A549 (cell line): ENCODE measurements at regions not wholly inside any gene's neighbourhood (a gene's known extent, or its start where the extent isn't known, plus 50 kb on each side); places are given as distances from the start of the nearest gene placed in this dataset.

Experiments used
- ATAC-seq, 2 experiments: fragments of 200-7000 bp in 1 of 2; fragments of >200 bp in 1 of 2; cut with Nextera tagmentation in 1 of 2; cut with Tn5 transposase in 1 of 2; 3 replicates each; pipeline versions ENCODE4 v1.8.0 to v1.9.1; 2018 to 2020; ENCODE audit warnings: mild to moderate bottlenecking in 1 of 2, moderate library complexity in 1 of 2
- CTCF ChIA-PET: fragments of 300-600 bp; sonication (Branson Sonifier 250); formaldehyde crosslinking; extraction: SDS; loops from one replicate; lab custom pipeline; 2021; ENCODE audit warnings: antibody characterized with exemption, inconsistent platforms; lab: Yijun Ruan, JAX
- POLR2A ChIA-PET: fragments of 350-600 bp; formaldehyde crosslinking; extraction: SDS; loops from one replicate; lab custom pipeline; 2021; ENCODE audit warnings: antibody characterized with exemption, inconsistent platforms; lab: Yijun Ruan, JAX
- DNase-seq, 2 experiments: peaks; one replicate each; pipeline versions ENCODE4 v3.0.0 to v3.0.0-alpha.2; 2011 to 2016; ENCODE audit warnings: low read depth in 1 of 2, low spot score in 1 of 2
- FAIRE-seq: peaks from 2 replicates; lab custom pipeline; 2011; peaks lifted over from hg19 to GRCh38; lab: Jason Lieb, UNC
- H3K27ac ChIP-seq, 2 experiments: fragments of >200 bp; sonication (Bioruptor Twin); formaldehyde crosslinking; 3 replicates each; pipeline ENCODE4 v1.5.1; 2016 to 2017
- H3K4me1 ChIP-seq: fragments of >200 bp; sonication (Bioruptor Twin); formaldehyde crosslinking; 3 replicates; pipeline ENCODE4 v1.6.1; 2016
- H3K4me2 ChIP-seq: fragments of >200 bp; sonication (Bioruptor Twin); formaldehyde crosslinking; 3 replicates; pipeline ENCODE4 v1.6.1; 2016
- H3K4me3 ChIP-seq: fragments of >200 bp; sonication (Bioruptor Twin); formaldehyde crosslinking; 3 replicates; pipeline ENCODE4 v1.5.1; 2016
- H3K9me3 ChIP-seq: fragments of >200 bp; sonication (Bioruptor Twin); formaldehyde crosslinking; 3 replicates; pipeline ENCODE4 v1.6.1; 2016
- CBX2 ChIP-seq: fragments of 200-600 bp; sonication (generic); IDR thresholded peaks from 2 replicates; pipeline ENCODE4 v1.6.1; 2016; ENCODE audit warnings: low read depth, mild to moderate bottlenecking, borderline replicate concordance
- CBX8 ChIP-seq: fragments of 200-600 bp; sonication (generic); IDR thresholded peaks from 2 replicates; pipeline ENCODE4 v1.6.1; 2016
- CHD2 ChIP-seq: fragments of 150-350 bp; IDR thresholded peaks from 2 replicates; pipeline ENCODE4 v1.6.1; 2014; ENCODE audit warnings: low read length; ENCODE audit not compliant: partially characterized antibody
- FOSB ChIP-seq: fragments of 250-450 bp; sonication (Bioruptor Pico); IDR thresholded peaks from 2 replicates; pipeline ENCODE4 v1.5.0; 2020; ENCODE audit warnings: mild to moderate bottlenecking, moderate library complexity
- FOSL2 ChIP-seq, 2 experiments: fragments of 450-650 bp in 1 of 2; fragments of >200 bp in 1 of 2; sonication (Bioruptor Twin) in 1 of 2; formaldehyde crosslinking; IDR thresholded peaks; 2 replicates each; pipeline versions ENCODE4 v1.5.0 to v1.6.1; 2016 to 2020; ENCODE audit warnings: mild to moderate bottlenecking in 1 of 2, moderate library complexity in 1 of 2
- HDAC2 ChIP-seq: fragments of 200-600 bp; sonication (generic); IDR thresholded peaks from 2 replicates; pipeline ENCODE4 v1.6.1; 2016
- HEYL ChIP-seq: fragments of 250-450 bp; sonication (Bioruptor Pico); IDR thresholded peaks from 2 replicates; pipeline ENCODE4 v1.8.0; 2021; ENCODE audit warnings: mild to moderate bottlenecking, moderate library complexity
- HOXA7 ChIP-seq: fragments of 250-450 bp; sonication (Bioruptor Pico); IDR thresholded peaks from 2 replicates; pipeline ENCODE4 v1.5.0; 2020; ENCODE audit warnings: mild to moderate bottlenecking, moderate library complexity
- HOXB5 ChIP-seq: fragments of 250-450 bp; sonication (Bioruptor Pico); IDR thresholded peaks from 2 replicates; pipeline ENCODE4 v1.5.0; 2020; ENCODE audit warnings: mild to moderate bottlenecking, moderate library complexity
- JUN ChIP-seq, 2 experiments: fragments of >200 bp; sonication (Bioruptor Twin); formaldehyde crosslinking; IDR thresholded peaks; 2 replicates in 1 of 2; 3 replicates in 1 of 2; pipeline ENCODE4 v1.6.1; 2016 to 2017
- JUNB ChIP-seq: fragments of >200 bp; sonication (Bioruptor Twin); formaldehyde crosslinking; IDR thresholded peaks from 2 replicates; pipeline ENCODE4 v1.6.1; 2016
- KDM1A ChIP-seq: fragments of 200-600 bp; sonication (generic); IDR thresholded peaks from 2 replicates; pipeline ENCODE4 v1.6.1; 2016; ENCODE audit warnings: low read depth, mild to moderate bottlenecking
- KDM5A ChIP-seq: fragments of 200-600 bp; sonication (generic); IDR thresholded peaks from 2 replicates; pipeline ENCODE4 v1.6.1; 2016; ENCODE audit warnings: antibody characterized with exemption, mild to moderate bottlenecking
- MAFK ChIP-seq: fragments of 450-650 bp; IDR thresholded peaks from 2 replicates; pipeline ENCODE4 v1.6.1; 2014; ENCODE audit not compliant: partially characterized antibody
- MYC ChIP-seq: IDR thresholded peaks from 2 replicates; pipeline ENCODE4 v1.6.1; 2012; ENCODE audit warnings: mild to moderate bottlenecking, inconsistent platforms, low read length, improper control_type of control experiment, borderline replicate concordance
- NPAS2 ChIP-seq: fragments of 250-450 bp; sonication (Bioruptor Pico); IDR thresholded peaks from 2 replicates; pipeline ENCODE4 v1.8.0; 2022; ENCODE audit warnings: mild to moderate bottlenecking, moderate library complexity, borderline replicate concordance
- NR3C1 ChIP-seq: fragments of >200 bp; sonication (Bioruptor Twin); formaldehyde crosslinking; IDR thresholded peaks from 3 replicates; pipeline ENCODE4 v1.6.1; 2017
- PHF8 ChIP-seq: fragments of 200-600 bp; sonication (generic); IDR thresholded peaks from 2 replicates; pipeline ENCODE4 v1.6.1; 2016; ENCODE audit warnings: low read depth, mild to moderate bottlenecking, antibody characterized with exemption, moderate library complexity, borderline replicate concordance
- POLR2A ChIP-seq: IDR thresholded peaks from 2 replicates; pipeline ENCODE4 v1.6.1; 2012; ENCODE audit warnings: mild to moderate bottlenecking, low read length
- RARB ChIP-seq: fragments of 250-450 bp; sonication (Bioruptor Pico); IDR thresholded peaks from 2 replicates; pipeline ENCODE4 v1.8.0; 2021; ENCODE audit warnings: mild to moderate bottlenecking, moderate library complexity
- RCOR1 ChIP-seq: fragments of 150-350 bp; IDR thresholded peaks from 2 replicates; pipeline ENCODE4 v1.6.1; 2014; ENCODE audit warnings: antibody characterized with exemption, low read length, low read depth
- RFX5 ChIP-seq: fragments of 450-650 bp; IDR thresholded peaks from 2 replicates; pipeline ENCODE4 v1.7.1; 2014; ENCODE audit warnings: antibody characterized with exemption, mild to moderate bottlenecking, moderate library complexity
- RNF2 ChIP-seq: fragments of 200-600 bp; sonication (generic); IDR thresholded peaks from 2 replicates; pipeline ENCODE4 v1.6.1; 2016; ENCODE audit warnings: low read depth, mild to moderate bottlenecking, antibody characterized with exemption, moderate library complexity, borderline replicate concordance
- TP53 ChIP-seq: fragments of 250-450 bp; sonication (Bioruptor Pico); IDR thresholded peaks from 2 replicates; pipeline ENCODE4 v1.5.0; 2021; ENCODE audit warnings: mild to moderate bottlenecking, moderate library complexity
- ZFP36 ChIP-seq: fragments of 450-650 bp; IDR thresholded peaks from 2 replicates; pipeline ENCODE4 v1.6.1; 2014; ENCODE audit warnings: borderline replicate concordance; ENCODE audit not compliant: partially characterized antibody
- ZNF302 ChIP-seq: fragments of 250-450 bp; sonication (Bioruptor Pico); IDR thresholded peaks from 2 replicates; pipeline ENCODE4 v1.9.0; 2021; ENCODE audit warnings: inconsistent platforms, mild to moderate bottlenecking, moderate library complexity
- ZSCAN20 ChIP-seq: fragments of 250-450 bp; sonication (Bioruptor Pico); IDR thresholded peaks from 2 replicates; pipeline ENCODE4 v1.8.0; 2022; ENCODE audit warnings: mild to moderate bottlenecking, moderate library complexity
- WGBS: methylation state at CpG from one replicate; pipeline ENCODE4 v1.1.6; 2017; ENCODE audit errors: missing lambda C conversion rate; 5-methylcytosine and 5-hydroxymethylcytosine counted together
- TF ChIP-seq, protein P1 (sequence below): fragments of >200 bp; sonication (Bioruptor Twin); formaldehyde crosslinking; IDR thresholded peaks from 3 replicates; pipeline ENCODE4 v1.5.1; 2016
- TF ChIP-seq, protein P2 (sequence below): IDR thresholded peaks from 2 replicates; pipeline ENCODE4 v1.6.1; 2012; ENCODE audit warnings: low read depth, borderline replicate concordance
- TF ChIP-seq, protein P3 (sequence below): fragments of 250-450 bp; sonication (Bioruptor Pico); IDR thresholded peaks from 2 replicates; pipeline ENCODE4 v1.5.0; 2020; ENCODE audit warnings: low read depth, mild to moderate bottlenecking, moderate library complexity
- TF ChIP-seq, protein P4 (sequence below): fragments of 150-350 bp; IDR thresholded peaks from 2 replicates; pipeline ENCODE4 v1.6.1; 2014; ENCODE audit warnings: low read depth, mild to moderate bottlenecking, low read length

DNA sequence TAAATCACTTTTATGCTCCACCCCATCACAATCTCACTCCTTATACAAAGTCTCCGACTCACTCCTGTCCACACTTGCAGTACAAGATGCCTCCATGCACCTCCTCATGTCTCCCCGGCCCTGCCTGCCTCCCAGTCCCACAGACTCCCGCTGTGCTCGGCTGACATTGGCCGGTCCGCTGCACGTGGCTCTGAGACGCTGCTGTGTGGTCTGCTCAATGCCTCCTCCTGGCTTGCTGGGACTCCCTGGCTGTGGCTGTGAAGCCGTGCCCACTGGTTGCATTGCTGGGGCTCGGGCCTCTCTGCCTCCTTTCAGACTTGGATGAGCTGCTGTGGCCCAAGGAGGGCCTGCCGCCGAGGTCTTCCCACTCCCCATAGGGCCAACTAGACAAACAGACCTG lies 224.0 kb upstream of the B3GAT1 start:
- Histone ChIP-seq H3K27ac (no peak overlapping the region), H3K9me3 (no peaks in the 10 kb centered on the region), H3K4me2 (no peak overlapping the region), H3K4me3 (no peak overlapping the region), H3K4me1 (no peaks in the 10 kb centered on the region)
- TF ChIP-seq, protein P1, sequence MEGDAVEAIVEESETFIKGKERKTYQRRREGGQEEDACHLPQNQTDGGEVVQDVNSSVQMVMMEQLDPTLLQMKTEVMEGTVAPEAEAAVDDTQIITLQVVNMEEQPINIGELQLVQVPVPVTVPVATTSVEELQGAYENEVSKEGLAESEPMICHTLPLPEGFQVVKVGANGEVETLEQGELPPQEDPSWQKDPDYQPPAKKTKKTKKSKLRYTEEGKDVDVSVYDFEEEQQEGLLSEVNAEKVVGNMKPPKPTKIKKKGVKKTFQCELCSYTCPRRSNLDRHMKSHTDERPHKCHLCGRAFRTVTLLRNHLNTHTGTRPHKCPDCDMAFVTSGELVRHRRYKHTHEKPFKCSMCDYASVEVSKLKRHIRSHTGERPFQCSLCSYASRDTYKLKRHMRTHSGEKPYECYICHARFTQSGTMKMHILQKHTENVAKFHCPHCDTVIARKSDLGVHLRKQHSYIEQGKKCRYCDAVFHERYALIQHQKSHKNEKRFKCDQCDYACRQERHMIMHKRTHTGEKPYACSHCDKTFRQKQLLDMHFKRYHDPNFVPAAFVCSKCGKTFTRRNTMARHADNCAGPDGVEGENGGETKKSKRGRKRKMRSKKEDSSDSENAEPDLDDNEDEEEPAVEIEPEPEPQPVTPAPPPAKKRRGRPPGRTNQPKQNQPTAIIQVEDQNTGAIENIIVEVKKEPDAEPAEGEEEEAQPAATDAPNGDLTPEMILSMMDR, result no peak
- TF ChIP-seq JUN (IDR thresholded peaks at IDR 0.05) (no peak), TP53 (CRISPR knock-in tag) (no peak), FOSB (CRISPR knock-in tag) (no peak), MYC (no peak), NR3C1 (no peak), POLR2A (no peak), JUNB (no peak), PHF8 (no peak)
- TF ChIP-seq, protein P2, sequence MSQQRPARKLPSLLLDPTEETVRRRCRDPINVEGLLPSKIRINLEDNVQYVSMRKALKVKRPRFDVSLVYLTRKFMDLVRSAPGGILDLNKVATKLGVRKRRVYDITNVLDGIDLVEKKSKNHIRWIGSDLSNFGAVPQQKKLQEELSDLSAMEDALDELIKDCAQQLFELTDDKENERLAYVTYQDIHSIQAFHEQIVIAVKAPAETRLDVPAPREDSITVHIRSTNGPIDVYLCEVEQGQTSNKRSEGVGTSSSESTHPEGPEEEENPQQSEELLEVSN, result no peak
- FAIRE-seq (no peak), DNase-seq (no peak), ATAC-seq (no peak)
- WGBS, result 34% methylated on average over 7 of the region's 12 CpGs
- POLR2A ChIA-PET, result no interaction called here
- CTCF ChIA-PET, result no interaction called here

DNA sequence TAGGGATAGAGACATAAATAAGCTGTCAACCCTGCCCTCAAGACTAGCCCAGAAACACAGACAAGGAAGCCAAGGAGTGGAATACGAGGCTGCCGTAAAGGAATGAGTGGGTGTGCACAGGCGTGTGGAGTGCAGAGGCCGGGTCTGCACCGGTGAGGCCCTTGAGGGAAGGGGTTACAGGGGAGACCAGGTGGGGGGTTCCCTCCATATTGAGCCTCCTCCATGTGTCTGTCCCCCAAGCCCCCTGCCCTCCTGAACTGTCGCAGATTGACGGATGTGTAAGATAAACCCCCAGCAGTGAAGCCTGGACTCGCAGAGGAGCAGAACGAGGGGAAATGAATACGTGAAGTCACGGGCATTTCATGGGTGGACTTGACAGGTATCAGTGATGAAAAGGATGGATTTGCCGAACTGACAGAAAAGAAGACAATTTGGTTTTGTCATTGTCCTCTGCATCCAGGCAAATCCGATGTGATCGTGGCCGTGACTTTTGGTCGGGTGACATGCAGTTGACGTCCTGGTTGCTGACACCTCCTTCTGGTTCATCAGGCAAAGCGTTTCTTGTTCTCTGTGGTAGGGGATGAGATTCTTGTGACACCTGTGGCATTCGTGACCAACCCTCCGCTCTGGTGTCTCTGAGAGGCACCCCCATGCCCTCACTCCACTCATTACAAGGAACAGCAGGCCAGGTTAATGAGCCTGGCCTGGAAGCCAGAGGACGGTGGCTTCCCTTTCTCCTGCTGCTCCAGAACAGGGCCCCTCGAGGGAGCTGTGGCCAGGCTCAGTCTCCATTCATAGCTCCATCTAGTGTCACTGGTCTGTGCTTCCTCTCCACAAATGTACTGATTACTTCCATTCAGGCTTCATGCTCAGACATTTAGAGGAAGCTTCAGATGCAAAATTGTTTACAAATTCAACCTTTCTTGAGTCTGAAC lies 223.1 kb upstream of the B3GAT1 start:
- no peak for FAIRE-seq
- CTCF ChIA-PET, result no interaction called here
- DNase-seq, result no peak
- POLR2A ChIA-PET, result no interaction called here
- no peak overlapping the region for H3K4me3 ChIP-seq
- H3K4me1 ChIP-seq, result no peaks in the 10 kb centered on the region
- no peaks in the 10 kb centered on the region for H3K9me3 ChIP-seq
- TF ChIP-seq KDM1A, result no peak
- TF ChIP-seq RCOR1, result no peak
- TF ChIP-seq ZNF302 (CRISPR knock-in tag), result no peak
- TF ChIP-seq HOXA7 (CRISPR knock-in tag), result no peak
- no peak for TF ChIP-seq HOXB5 (CRISPR knock-in tag)
- TF ChIP-seq MAFK, result no peak
- TF ChIP-seq, protein P3, sequence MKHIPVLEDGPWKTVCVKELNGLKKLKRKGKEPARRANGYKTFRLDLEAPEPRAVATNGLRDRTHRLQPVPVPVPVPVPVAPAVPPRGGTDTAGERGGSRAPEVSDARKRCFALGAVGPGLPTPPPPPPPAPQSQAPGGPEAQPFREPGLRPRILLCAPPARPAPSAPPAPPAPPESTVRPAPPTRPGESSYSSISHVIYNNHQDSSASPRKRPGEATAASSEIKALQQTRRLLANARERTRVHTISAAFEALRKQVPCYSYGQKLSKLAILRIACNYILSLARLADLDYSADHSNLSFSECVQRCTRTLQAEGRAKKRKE (CRISPR knock-in tag), result no peak
- no peak for TF ChIP-seq RARB (CRISPR knock-in tag)
- TF ChIP-seq KDM5A, result no peak
- TF ChIP-seq FOSL2 (IDR thresholded peaks at IDR 0.05), result no peak
- no peak for TF ChIP-seq FOSL2 (CRISPR knock-in tag; IDR thresholded peaks at IDR 0.05)
- H3K4me2 ChIP-seq, result no peak overlapping the region
- ATAC-seq, result peak in 1 of 2 experiments; percentile 28; a peak in 1 of 6 replicates
- no peak overlapping the region for H3K27ac ChIP-seq
- whole genome bisulfite sequencing, result 28% methylated on average over 22 of the region's 22 CpGs

DNA sequence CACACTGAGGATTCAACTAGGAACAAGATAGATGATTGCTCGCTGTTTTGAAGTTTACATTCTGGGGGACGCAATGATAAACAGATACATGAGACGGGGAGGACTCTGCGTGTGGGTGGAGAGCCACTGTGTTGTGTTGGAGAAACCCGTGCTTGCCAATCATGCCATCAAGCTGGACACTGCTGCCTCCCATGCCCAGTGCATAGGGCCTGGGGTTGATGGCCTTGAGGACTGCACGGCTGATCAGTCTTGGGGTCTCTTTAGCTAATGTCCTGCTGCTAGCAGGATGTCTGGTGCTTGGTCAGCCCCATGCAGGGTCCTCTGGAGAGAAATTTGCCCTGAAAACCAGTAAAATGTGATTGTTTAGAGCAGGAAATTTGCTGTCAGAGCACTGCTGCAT lies 221.2 kb upstream of the B3GAT1 start:
- Histone ChIP-seq H3K27ac (no peak overlapping the region), H3K4me1 (no peaks in the 10 kb centered on the region), H3K4me2 (no peak overlapping the region), H3K9me3 (no peaks in the 10 kb centered on the region), H3K4me3 (no peak overlapping the region)
- DNase-seq (no peak), FAIRE-seq (no peak), ATAC-seq (no peak)
- CTCF ChIA-PET, result no interaction called here
- WGBS, result 47% methylated on average over 6 of the region's 6 CpGs
- POLR2A ChIA-PET, result no interaction called here
- TF ChIP-seq TP53 (CRISPR knock-in tag), result no peak
- TF ChIP-seq RNF2, result no peak
- TF ChIP-seq HEYL (CRISPR knock-in tag), result no peak
- TF ChIP-seq KDM1A, result no peak
- no peak for TF ChIP-seq CBX2
- no peak for TF ChIP-seq POLR2A
- TF ChIP-seq RFX5, result no peak
- no peak for TF ChIP-seq FOSL2 (IDR thresholded peaks at IDR 0.05)
- TF ChIP-seq FOSL2 (CRISPR knock-in tag; IDR thresholded peaks at IDR 0.05), result no peak
- no peak for TF ChIP-seq PHF8
- no peak for TF ChIP-seq HDAC2
- no peak for TF ChIP-seq CHD2
- TF ChIP-seq ZFP36, result no peak
- TF ChIP-seq, protein P4, sequence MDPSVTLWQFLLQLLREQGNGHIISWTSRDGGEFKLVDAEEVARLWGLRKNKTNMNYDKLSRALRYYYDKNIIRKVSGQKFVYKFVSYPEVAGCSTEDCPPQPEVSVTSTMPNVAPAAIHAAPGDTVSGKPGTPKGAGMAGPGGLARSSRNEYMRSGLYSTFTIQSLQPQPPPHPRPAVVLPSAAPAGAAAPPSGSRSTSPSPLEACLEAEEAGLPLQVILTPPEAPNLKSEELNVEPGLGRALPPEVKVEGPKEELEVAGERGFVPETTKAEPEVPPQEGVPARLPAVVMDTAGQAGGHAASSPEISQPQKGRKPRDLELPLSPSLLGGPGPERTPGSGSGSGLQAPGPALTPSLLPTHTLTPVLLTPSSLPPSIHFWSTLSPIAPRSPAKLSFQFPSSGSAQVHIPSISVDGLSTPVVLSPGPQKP, result no peak
- TF ChIP-seq NPAS2 (CRISPR knock-in tag), result no peak
- TF ChIP-seq ZSCAN20 (CRISPR knock-in tag), result no peak
- TF ChIP-seq CBX8, result no peak
